DOHH2 (cell line): ENCODE measurements at regions not wholly inside any gene's neighbourhood (a gene's known extent, or its start where the extent isn't known, plus 50 kb on each side); places are given as distances from the start of the nearest gene placed in this dataset.

Experiments
- EZH2phosphoT487 ChIP-seq: fragments of 200-600 bp; sonication (generic); IDR thresholded peaks from 2 replicates; pipeline ENCODE4 v1.6.1; 2017; ENCODE audit warnings: borderline replicate concordance, mild to moderate bottlenecking, antibody characterized with exemption, low read length, moderate library complexity, mixed read lengths
- TF ChIP-seq, protein P1 (sequence below): fragments of 200-600 bp; sonication (generic); IDR thresholded peaks from one replicate; pipeline ENCODE4 v1.5.1; 2014; ENCODE audit warnings: antibody characterized with exemption, mild to moderate bottlenecking, low read depth, low read length; ENCODE audit not compliant: poor library complexity, severe bottlenecking

DNA sequence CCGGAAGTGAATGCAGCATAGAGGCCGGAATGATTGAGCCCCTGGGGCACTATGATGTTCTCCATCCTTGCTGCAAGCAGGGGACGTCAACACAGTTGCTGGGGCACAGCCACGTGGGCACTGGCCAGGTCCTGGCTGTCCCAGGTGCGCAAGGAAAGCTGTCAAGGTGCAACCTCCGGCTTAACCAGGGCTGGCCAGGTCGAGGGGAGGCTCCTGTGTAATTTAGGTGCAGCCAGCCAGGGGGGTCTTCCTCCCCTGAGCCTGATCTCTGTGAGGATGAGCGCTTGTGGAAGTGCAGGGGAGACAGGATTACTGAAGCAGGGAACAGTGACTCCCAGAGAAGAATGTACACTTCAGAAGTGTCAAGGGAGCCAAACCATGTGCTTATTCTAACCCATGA is 852.8 kb upstream of the TMEM132C start:
- TF ChIP-seq, protein P1, sequence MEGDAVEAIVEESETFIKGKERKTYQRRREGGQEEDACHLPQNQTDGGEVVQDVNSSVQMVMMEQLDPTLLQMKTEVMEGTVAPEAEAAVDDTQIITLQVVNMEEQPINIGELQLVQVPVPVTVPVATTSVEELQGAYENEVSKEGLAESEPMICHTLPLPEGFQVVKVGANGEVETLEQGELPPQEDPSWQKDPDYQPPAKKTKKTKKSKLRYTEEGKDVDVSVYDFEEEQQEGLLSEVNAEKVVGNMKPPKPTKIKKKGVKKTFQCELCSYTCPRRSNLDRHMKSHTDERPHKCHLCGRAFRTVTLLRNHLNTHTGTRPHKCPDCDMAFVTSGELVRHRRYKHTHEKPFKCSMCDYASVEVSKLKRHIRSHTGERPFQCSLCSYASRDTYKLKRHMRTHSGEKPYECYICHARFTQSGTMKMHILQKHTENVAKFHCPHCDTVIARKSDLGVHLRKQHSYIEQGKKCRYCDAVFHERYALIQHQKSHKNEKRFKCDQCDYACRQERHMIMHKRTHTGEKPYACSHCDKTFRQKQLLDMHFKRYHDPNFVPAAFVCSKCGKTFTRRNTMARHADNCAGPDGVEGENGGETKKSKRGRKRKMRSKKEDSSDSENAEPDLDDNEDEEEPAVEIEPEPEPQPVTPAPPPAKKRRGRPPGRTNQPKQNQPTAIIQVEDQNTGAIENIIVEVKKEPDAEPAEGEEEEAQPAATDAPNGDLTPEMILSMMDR, result no peak
- TF ChIP-seq EZH2phosphoT487, result no peak
